ENCODE measurements at regions not wholly inside any gene's neighbourhood (a gene's known extent, or its start where the extent isn't known, plus 50 kb on each side); places are given as distances from the start of the nearest gene placed in this dataset.
A peak's percentile ranks its signal among the peaks of the same experiment; 100 is the strongest.

DNA sequence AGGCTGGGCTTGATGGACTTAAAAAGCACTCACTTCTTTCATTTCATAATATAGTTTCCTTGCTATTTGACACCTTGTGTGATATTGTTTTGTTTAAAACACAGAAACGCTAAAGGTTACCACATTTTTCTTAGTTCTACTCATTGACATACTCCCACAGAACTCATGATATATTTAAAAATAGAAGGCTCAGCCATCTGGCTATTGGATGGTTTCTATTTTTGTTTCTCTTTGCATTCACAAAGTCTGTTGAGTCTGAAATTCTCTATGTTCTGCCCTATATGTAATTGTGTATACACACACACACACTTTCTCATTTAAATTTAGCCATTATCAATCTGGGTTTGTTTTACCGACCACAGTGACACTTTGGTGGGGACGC lies 128.2 kb downstream of the SOX2 start:
- Histone ChIP-seq H3K27me3 (ENCODE audit: control insufficient read depth in 3 of 3, insufficient read depth in 3 of 3, low read length in 2 of 3) (no peaks in the 10 kb centered on the region), H3K4me1 (ENCODE audit: control insufficient read depth in 5 of 5, insufficient read depth in 5 of 5, low read length in 5 of 5) (no peaks in the 10 kb centered on the region), H3K9me3 (ENCODE audit: control insufficient read depth in 4 of 4, insufficient read depth in 3 of 4, low read length in 3 of 4) (no peaks in the 10 kb centered on the region), H3K4me3 (no peak overlapping the region), H3K36me3 (ENCODE audit: control insufficient read depth in 4 of 4, insufficient read depth in 4 of 4, low read length in 4 of 4) (no peaks in the 10 kb centered on the region), H3K9ac (ENCODE audit: insufficient read depth in 1 of 2, low read length in 2 of 2) (no peak overlapping the region), H3K27ac (ENCODE audit: low read depth in 1 of 2, low read length in 1 of 2) (no peak overlapping the region)
- TF ChIP-seq, protein P1, sequence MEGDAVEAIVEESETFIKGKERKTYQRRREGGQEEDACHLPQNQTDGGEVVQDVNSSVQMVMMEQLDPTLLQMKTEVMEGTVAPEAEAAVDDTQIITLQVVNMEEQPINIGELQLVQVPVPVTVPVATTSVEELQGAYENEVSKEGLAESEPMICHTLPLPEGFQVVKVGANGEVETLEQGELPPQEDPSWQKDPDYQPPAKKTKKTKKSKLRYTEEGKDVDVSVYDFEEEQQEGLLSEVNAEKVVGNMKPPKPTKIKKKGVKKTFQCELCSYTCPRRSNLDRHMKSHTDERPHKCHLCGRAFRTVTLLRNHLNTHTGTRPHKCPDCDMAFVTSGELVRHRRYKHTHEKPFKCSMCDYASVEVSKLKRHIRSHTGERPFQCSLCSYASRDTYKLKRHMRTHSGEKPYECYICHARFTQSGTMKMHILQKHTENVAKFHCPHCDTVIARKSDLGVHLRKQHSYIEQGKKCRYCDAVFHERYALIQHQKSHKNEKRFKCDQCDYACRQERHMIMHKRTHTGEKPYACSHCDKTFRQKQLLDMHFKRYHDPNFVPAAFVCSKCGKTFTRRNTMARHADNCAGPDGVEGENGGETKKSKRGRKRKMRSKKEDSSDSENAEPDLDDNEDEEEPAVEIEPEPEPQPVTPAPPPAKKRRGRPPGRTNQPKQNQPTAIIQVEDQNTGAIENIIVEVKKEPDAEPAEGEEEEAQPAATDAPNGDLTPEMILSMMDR (IDR thresholded peaks at IDR 0.05; ENCODE audit: control extremely low read depth, extremely low read depth), result no peak
- ATAC-seq (ENCODE audit: insufficient read depth, low FRiP score) (no peak), DNase-seq (no peak)
- 77 to 78% methylated on average over 3 of the region's 3 CpGs for WGBS, 2 donors

DNA sequence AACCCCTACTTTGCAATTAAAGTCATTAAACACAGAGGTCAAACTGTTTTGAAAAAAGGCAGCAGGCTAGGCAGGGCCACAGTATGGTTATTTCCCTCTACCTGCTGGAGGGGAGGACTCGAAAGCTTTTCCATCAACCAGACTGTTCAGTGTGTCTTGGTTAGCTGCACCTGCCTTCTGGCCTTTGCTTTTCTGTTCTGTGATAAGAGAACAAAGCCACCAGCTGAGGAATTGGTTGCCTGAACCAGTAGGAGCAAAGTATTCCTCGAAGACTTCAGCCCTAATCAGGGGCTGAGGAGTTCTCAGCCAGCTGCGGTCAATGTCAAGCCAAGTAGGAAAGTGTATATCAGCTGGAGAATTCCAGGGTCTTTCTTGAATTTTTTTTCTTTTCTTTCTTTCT lies 132.5 kb downstream of the SOX2 start:
- WGBS, 2 donors, result 85 to 87% methylated on average over 3 of the region's 3 CpGs
- Histone ChIP-seq H3K4me1 (ENCODE audit: control insufficient read depth in 5 of 5, insufficient read depth in 5 of 5, low read length in 5 of 5) (no peaks in the 10 kb centered on the region), H3K9me3 (ENCODE audit: control insufficient read depth in 4 of 4, insufficient read depth in 3 of 4, low read length in 3 of 4) (no peaks in the 10 kb centered on the region), H3K9ac (ENCODE audit: insufficient read depth in 1 of 2, low read length in 2 of 2) (no peak overlapping the region), H3K4me3 (no peak overlapping the region), H3K27ac (ENCODE audit: low read depth in 1 of 2, low read length in 1 of 2) (no peak overlapping the region), H3K27me3 (ENCODE audit: control insufficient read depth in 3 of 3, insufficient read depth in 3 of 3, low read length in 2 of 3) (no peaks in the 10 kb centered on the region), H3K36me3 (ENCODE audit: control insufficient read depth in 4 of 4, insufficient read depth in 4 of 4, low read length in 4 of 4) (no peaks in the 10 kb centered on the region)
- ATAC-seq (ENCODE audit: insufficient read depth, low FRiP score), result no peak
- TF ChIP-seq, protein P1 (IDR thresholded peaks at IDR 0.05; ENCODE audit: control extremely low read depth, extremely low read depth), result no peak
- DNase-seq, result peak in 1 of 3 donors; percentile 1

GRCh38 chr3:181847276-181847675 lies 135.6 kb downstream of the SOX2 start:
- H3K4me3 ChIP-seq, result no peak overlapping the region
- WGBS, 2 donors, result 86 to 89% methylated on average over 3 of the region's 3 CpGs

GRCh38 chr3:181851063-181851462 lies 139.3 kb downstream of the SOX2 start:
- Histone ChIP-seq H3K36me3 (ENCODE audit: control insufficient read depth in 4 of 4, insufficient read depth in 4 of 4, low read length in 4 of 4) (no peaks in the 10 kb centered on the region), H3K27me3 (ENCODE audit: control insufficient read depth in 3 of 3, insufficient read depth in 3 of 3, low read length in 2 of 3) (no peaks in the 10 kb centered on the region), H3K4me1 (ENCODE audit: control insufficient read depth in 5 of 5, insufficient read depth in 5 of 5, low read length in 5 of 5) (peaks cover 0 to 3% (median 0%) of the 10 kb centered on the region in 5 donors), H3K27ac (ENCODE audit: low read depth in 1 of 2, low read length in 1 of 2) (no peak overlapping the region), H3K9me3 (ENCODE audit: control insufficient read depth in 4 of 4, insufficient read depth in 3 of 4, low read length in 3 of 4) (no peaks in the 10 kb centered on the region), H3K4me3 (no peak overlapping the region), H3K9ac (ENCODE audit: insufficient read depth in 1 of 2, low read length in 2 of 2) (no peak overlapping the region)
- WGBS, 2 donors, result 37 to 47% methylated on average over 4 of the region's 4 CpGs
- TF ChIP-seq, protein P1 (IDR thresholded peaks at IDR 0.05; ENCODE audit: control extremely low read depth, extremely low read depth), result no peak
- DNase-seq (peak; percentile 17 to 71 (median 48)), ATAC-seq (ENCODE audit: insufficient read depth, low FRiP score) (peak; percentile 61)

More at GRCh38 chr3:181847276-181847675, 135.6 kb downstream of the SOX2 start:
- Histone ChIP-seq H3K9ac (ENCODE audit: insufficient read depth in 1 of 2, low read length in 2 of 2) (no peak overlapping the region), H3K27me3 (ENCODE audit: control insufficient read depth in 3 of 3, insufficient read depth in 3 of 3, low read length in 2 of 3) (no peaks in the 10 kb centered on the region), H3K4me1 (ENCODE audit: control insufficient read depth in 5 of 5, insufficient read depth in 5 of 5, low read length in 5 of 5) (no peaks in the 10 kb centered on the region), H3K27ac (ENCODE audit: low read depth in 1 of 2, low read length in 1 of 2) (no peak overlapping the region), H3K36me3 (ENCODE audit: control insufficient read depth in 4 of 4, insufficient read depth in 4 of 4, low read length in 4 of 4) (no peaks in the 10 kb centered on the region), H3K9me3 (ENCODE audit: control insufficient read depth in 4 of 4, insufficient read depth in 3 of 4, low read length in 3 of 4) (no peaks in the 10 kb centered on the region)
- DNase-seq (no peak), ATAC-seq (ENCODE audit: insufficient read depth, low FRiP score) (no peak)
- TF ChIP-seq, protein P1 (IDR thresholded peaks at IDR 0.05; ENCODE audit: control extremely low read depth, extremely low read depth), result no peak
